ENCODE measurements at regions not wholly inside any gene's neighbourhood (a gene's known extent, or its start where the extent isn't known, plus 50 kb on each side); places are given as distances from the start of the nearest gene placed in this dataset.
A peak's percentile ranks its signal among the peaks of the same experiment; 100 is the strongest.

- Mint-ChIP-seq H3K27ac (no peak overlapping the region), H3K9me3 (peaks cover 0 to 4% (median 0%) of the 10 kb centered on the region in 7 donors), H3K4me1 (no peaks in the 10 kb centered on the region), H3K36me3 (no peaks in the 10 kb centered on the region), H3K4me3 (no peak overlapping the region), H3K27me3 (no peaks in the 10 kb centered on the region)
- Histone ChIP-seq H3K4me1 (ENCODE audit: control insufficient read depth, insufficient read depth, low read length, poor library complexity, severe bottlenecking) (no peaks in the 10 kb centered on the region), H3K27ac (ENCODE audit: insufficient read depth, low read length, poor library complexity, severe bottlenecking) (no peak overlapping the region), H3K27me3 (ENCODE audit: control insufficient read depth, insufficient read depth, low read length) (peaks cover 2% of the 10 kb centered on the region), H3K4me3 (ENCODE audit: low read depth, low read length) (no peak overlapping the region), H3K9me3 (ENCODE audit: control insufficient read depth in 2 of 2, low read length in 2 of 2) (no peaks in the 10 kb centered on the region), H3K36me3 (ENCODE audit: control insufficient read depth, insufficient read depth, low read length) (no peaks in the 10 kb centered on the region)
- ATAC-seq (ENCODE audit: low read depth in 2 of 2) (no peak), DNase-seq (no peak)
Observed at GRCh38 chr3:132790806-132791205, 68.6 kb upstream of the NPHP3 start.

GRCh38 chr3:132789959-132790358 lies 67.8 kb upstream of the NPHP3 start:
- no peak overlapping the region for H3K4me3 Mint-ChIP-seq
- no peak for ATAC-seq (ENCODE audit: low read depth in 2 of 2)

GRCh38 chr3:132788301-132788671 lies 66.1 kb upstream of the NPHP3 start:
- Histone ChIP-seq H3K27ac (ENCODE audit: insufficient read depth, low read length, poor library complexity, severe bottlenecking) (no peak overlapping the region), H3K27me3 (ENCODE audit: control insufficient read depth, insufficient read depth, low read length) (no peaks in the 10 kb centered on the region), H3K36me3 (ENCODE audit: control insufficient read depth, insufficient read depth, low read length) (no peaks in the 10 kb centered on the region), H3K4me3 (ENCODE audit: low read depth, low read length) (no peak overlapping the region), H3K4me1 (ENCODE audit: control insufficient read depth, insufficient read depth, low read length, poor library complexity, severe bottlenecking) (no peaks in the 10 kb centered on the region), H3K9me3 (ENCODE audit: control insufficient read depth in 2 of 2, low read length in 2 of 2) (no peaks in the 10 kb centered on the region)
- Mint-ChIP-seq H3K9me3 (peaks cover 0 to 8% (median 0%) of the 10 kb centered on the region in 7 donors), H3K4me3 (no peak overlapping the region), H3K27ac (no peak overlapping the region), H3K4me1 (no peaks in the 10 kb centered on the region), H3K36me3 (no peaks in the 10 kb centered on the region), H3K27me3 (peaks cover 5% of the 10 kb centered on the region)
- ATAC-seq (ENCODE audit: low read depth in 2 of 2), result no peak
- DNase-seq, result no peak

More at GRCh38 chr3:132789959-132790358, 67.8 kb upstream of the NPHP3 start:
- no peaks in the 10 kb centered on the region for H3K36me3 Mint-ChIP-seq
- H3K9me3 Mint-ChIP-seq, result peaks cover 0 to 7% (median 1%) of the 10 kb centered on the region in 7 donors
- H3K4me3 ChIP-seq (ENCODE audit: low read depth, low read length), result no peak overlapping the region
- H3K27ac ChIP-seq (ENCODE audit: insufficient read depth, low read length, poor library complexity, severe bottlenecking), result no peak overlapping the region
- no peaks in the 10 kb centered on the region for H3K36me3 ChIP-seq (ENCODE audit: control insufficient read depth, insufficient read depth, low read length)
- H3K9me3 ChIP-seq (ENCODE audit: control insufficient read depth in 2 of 2, low read length in 2 of 2), result no peaks in the 10 kb centered on the region
- DNase-seq, result no peak
- H3K4me1 Mint-ChIP-seq, result no peaks in the 10 kb centered on the region
- peaks cover 2% of the 10 kb centered on the region for H3K27me3 ChIP-seq (ENCODE audit: control insufficient read depth, insufficient read depth, low read length)
- no peaks in the 10 kb centered on the region for H3K4me1 ChIP-seq (ENCODE audit: control insufficient read depth, insufficient read depth, low read length, poor library complexity, severe bottlenecking)
- H3K27ac Mint-ChIP-seq, result no peak overlapping the region
- peaks cover 5% of the 10 kb centered on the region for H3K27me3 Mint-ChIP-seq

GRCh38 chr3:132787616-132788300 lies 65.5 kb upstream of the NPHP3 start:
- Mint-ChIP-seq H3K27me3 (peaks cover 5% of the 10 kb centered on the region), H3K4me1 (no peaks in the 10 kb centered on the region), H3K36me3 (no peaks in the 10 kb centered on the region), H3K4me3 (no peak overlapping the region), H3K27ac (no peak overlapping the region), H3K9me3 (peaks cover 0 to 8% (median 0%) of the 10 kb centered on the region in 7 donors)
- Histone ChIP-seq H3K4me3 (ENCODE audit: low read depth, low read length) (no peak overlapping the region), H3K4me1 (ENCODE audit: control insufficient read depth, insufficient read depth, low read length, poor library complexity, severe bottlenecking) (no peaks in the 10 kb centered on the region), H3K27me3 (ENCODE audit: control insufficient read depth, insufficient read depth, low read length) (no peaks in the 10 kb centered on the region), H3K27ac (ENCODE audit: insufficient read depth, low read length, poor library complexity, severe bottlenecking) (no peak overlapping the region), H3K9me3 (ENCODE audit: control insufficient read depth in 2 of 2, low read length in 2 of 2) (no peaks in the 10 kb centered on the region), H3K36me3 (ENCODE audit: control insufficient read depth, insufficient read depth, low read length) (no peaks in the 10 kb centered on the region)
- DNase-seq (no peak), ATAC-seq (ENCODE audit: low read depth in 2 of 2) (no peak)

- H3K27me3 ChIP-seq (ENCODE audit: control insufficient read depth, insufficient read depth, low read length), result no peaks in the 10 kb centered on the region
- Mint-ChIP-seq H3K36me3 (no peaks in the 10 kb centered on the region), H3K27me3 (peaks cover 5% of the 10 kb centered on the region), H3K4me1 (no peaks in the 10 kb centered on the region), H3K4me3 (no peak overlapping the region), H3K9me3 (peaks cover 0 to 8% (median 0%) of the 10 kb centered on the region in 7 donors), H3K27ac (no peak overlapping the region)
- H3K4me1 ChIP-seq (ENCODE audit: control insufficient read depth, insufficient read depth, low read length, poor library complexity, severe bottlenecking), result no peaks in the 10 kb centered on the region
- no peak for ATAC-seq (ENCODE audit: low read depth in 2 of 2)
- H3K36me3 ChIP-seq (ENCODE audit: control insufficient read depth, insufficient read depth, low read length), result no peaks in the 10 kb centered on the region
- no peak overlapping the region for H3K27ac ChIP-seq (ENCODE audit: insufficient read depth, low read length, poor library complexity, severe bottlenecking)
- no peaks in the 10 kb centered on the region for H3K9me3 ChIP-seq (ENCODE audit: control insufficient read depth in 2 of 2, low read length in 2 of 2)
- no peak overlapping the region for H3K4me3 ChIP-seq (ENCODE audit: low read depth, low read length)
- DNase-seq, result no peak
Observed at GRCh38 chr3:132786890-132787289, 64.7 kb upstream of the NPHP3 start.

- no peaks in the 10 kb centered on the region for H3K4me1 ChIP-seq (ENCODE audit: control insufficient read depth, insufficient read depth, low read length, poor library complexity, severe bottlenecking)
- DNase-seq (peak in 1 of 3 donors; percentile 2), ATAC-seq (ENCODE audit: low read depth in 2 of 2) (no peak)
- no peak overlapping the region for H3K27ac Mint-ChIP-seq
- no peaks in the 10 kb centered on the region for H3K27me3 ChIP-seq (ENCODE audit: control insufficient read depth, insufficient read depth, low read length)
- H3K9me3 Mint-ChIP-seq, result peaks cover 0 to 5% (median 0%) of the 10 kb centered on the region in 7 donors
- no peaks in the 10 kb centered on the region for H3K36me3 Mint-ChIP-seq
- peaks cover 5% of the 10 kb centered on the region for H3K27me3 Mint-ChIP-seq
- no peak overlapping the region for H3K27ac ChIP-seq (ENCODE audit: insufficient read depth, low read length, poor library complexity, severe bottlenecking)
- no peak overlapping the region for H3K4me3 ChIP-seq (ENCODE audit: low read depth, low read length)
- no peaks in the 10 kb centered on the region for H3K9me3 ChIP-seq (ENCODE audit: control insufficient read depth in 2 of 2, low read length in 2 of 2)
- no peaks in the 10 kb centered on the region for H3K36me3 ChIP-seq (ENCODE audit: control insufficient read depth, insufficient read depth, low read length)
- no peaks in the 10 kb centered on the region for H3K4me1 Mint-ChIP-seq
- H3K4me3 Mint-ChIP-seq, result no peak overlapping the region
Observed at GRCh38 chr3:132785292-132785691, 63.1 kb upstream of the NPHP3 start.

- no peaks in the 10 kb centered on the region for H3K36me3 Mint-ChIP-seq
- Histone ChIP-seq H3K27me3 (ENCODE audit: control insufficient read depth, insufficient read depth, low read length) (peaks cover under 1% of the 10 kb centered on the region), H3K9me3 (ENCODE audit: control insufficient read depth in 2 of 2, low read length in 2 of 2) (no peaks in the 10 kb centered on the region), H3K4me3 (ENCODE audit: low read depth, low read length) (no peak overlapping the region), H3K4me1 (ENCODE audit: control insufficient read depth, insufficient read depth, low read length, poor library complexity, severe bottlenecking) (no peaks in the 10 kb centered on the region), H3K27ac (ENCODE audit: insufficient read depth, low read length, poor library complexity, severe bottlenecking) (no peak overlapping the region), H3K36me3 (ENCODE audit: control insufficient read depth, insufficient read depth, low read length) (no peaks in the 10 kb centered on the region)
- H3K4me1 Mint-ChIP-seq, result no peaks in the 10 kb centered on the region
- peaks cover 0 to 5% (median 0%) of the 10 kb centered on the region in 7 donors for H3K9me3 Mint-ChIP-seq
- peaks cover 5% of the 10 kb centered on the region for H3K27me3 Mint-ChIP-seq
- no peak overlapping the region for H3K4me3 Mint-ChIP-seq
- ATAC-seq (ENCODE audit: low read depth in 2 of 2) (no peak), DNase-seq (no peak)
- H3K27ac Mint-ChIP-seq, result no peak overlapping the region
Observed at GRCh38 chr3:132784502-132785025, 62.4 kb upstream of the NPHP3 start.

- Histone ChIP-seq H3K27me3 (ENCODE audit: control insufficient read depth, insufficient read depth, low read length) (peaks cover 7% of the 10 kb centered on the region), H3K27ac (ENCODE audit: insufficient read depth, low read length, poor library complexity, severe bottlenecking) (no peak overlapping the region), H3K36me3 (ENCODE audit: control insufficient read depth, insufficient read depth, low read length) (no peaks in the 10 kb centered on the region), H3K9me3 (ENCODE audit: control insufficient read depth in 2 of 2, low read length in 2 of 2) (no peaks in the 10 kb centered on the region), H3K4me1 (ENCODE audit: control insufficient read depth, insufficient read depth, low read length, poor library complexity, severe bottlenecking) (no peaks in the 10 kb centered on the region), H3K4me3 (ENCODE audit: low read depth, low read length) (no peak overlapping the region)
- Mint-ChIP-seq H3K4me3 (no peak overlapping the region), H3K4me1 (no peaks in the 10 kb centered on the region), H3K27ac (no peak overlapping the region), H3K27me3 (peaks cover 5% of the 10 kb centered on the region), H3K36me3 (no peaks in the 10 kb centered on the region), H3K9me3 (peaks cover 0 to 5% (median 0%) of the 10 kb centered on the region in 7 donors)
- DNase-seq (no peak), ATAC-seq (ENCODE audit: low read depth in 2 of 2) (no peak)
Observed at GRCh38 chr3:132783152-132783551, 60.9 kb upstream of the NPHP3 start.
